Tibial nerve (tissue), 4 donors: ENCODE measurements at regions not wholly inside any gene's neighbourhood (a gene's known extent, or its start where the extent isn't known, plus 50 kb on each side); places are given as distances from the start of the nearest gene placed in this dataset.

Experiments
- DNase-seq, 2 donors: peaks; one replicate each; pipeline ENCODE4 v3.0.0-alpha.2; 2019; ENCODE audit warnings: low spot score in 2 of 2
- H3K27ac ChIP-seq, 4 donors: fragments of 200-600 bp; sonication (generic) in 3 of 4; one replicate each; pipeline ENCODE4 v1.5.1; 2017 to 2019; ENCODE audit warnings: mild to moderate bottlenecking in 1 of 4
- H3K27me3 ChIP-seq, 2 donors: fragments of 200-600 bp; sonication (generic) in 1 of 2; one replicate each; pipeline versions ENCODE4 v1.5.1 to v1.6.0; 2017 to 2019
- H3K36me3 ChIP-seq, 3 donors: fragments of 200-600 bp; sonication (generic); one replicate each; pipeline ENCODE4 v1.5.1; 2018 to 2019
- H3K4me1 ChIP-seq, 4 donors: fragments of 200-600 bp; sonication (generic) in 3 of 4; one replicate each; pipeline ENCODE4 v1.5.1; 2017 to 2019
- H3K4me3 ChIP-seq, 4 donors: fragments of 200-600 bp; sonication (generic) in 3 of 4; one replicate each; pipeline ENCODE4 v1.5.1; 2017 to 2019; ENCODE audit warnings: mild to moderate bottlenecking in 1 of 4, moderate library complexity in 1 of 4
- H3K9me3 ChIP-seq, 4 donors: fragments of 200-600 bp; sonication (generic) in 3 of 4; one replicate each; pipeline ENCODE4 v1.5.1; 2017 to 2019
- CTCF ChIP-seq, 5 experiments: fragments of 200-600 bp in 3 of 5; fragments of 450-650 bp in 2 of 5; sonication (generic) in 3 of 5; IDR thresholded peaks; one replicate each; pipeline ENCODE4 v1.5.1; 2016 to 2019; ENCODE audit warnings: antibody characterized with exemption in 5 of 5, mild to moderate bottlenecking in 3 of 5, moderate library complexity in 2 of 5
- EP300 ChIP-seq, 2 donors: sonication (generic); formaldehyde crosslinking; IDR thresholded peaks; one replicate each; pipeline ENCODE4 v1.6.1; 2017; ENCODE audit warnings: antibody characterized with exemption in 2 of 2, mild to moderate bottlenecking in 1 of 2
- POLR2A ChIP-seq, 2 donors: fragments of 450-650 bp; IDR thresholded peaks; one replicate each; pipeline ENCODE4 v1.6.1; 2017; ENCODE audit warnings: antibody characterized with exemption in 2 of 2, mild to moderate bottlenecking in 2 of 2, moderate library complexity in 2 of 2
- WGBS, 2 donors: methylation state at CpG; one replicate each; pipeline ENCODE4 v1.1.5; 2018; 5-methylcytosine and 5-hydroxymethylcytosine counted together

GRCh38 chr13:106151056-106151699, 384.3 kb downstream of the EFNB2 start:
- Histone ChIP-seq H3K4me1 (peaks cover 0 to 3% (median 0%) of the 10 kb centered on the region in 4 donors), H3K36me3 (no peaks in the 10 kb centered on the region)
- 52 to 54% methylated on average over 3 of the region's 3 CpGs for WGBS, 2 donors

GRCh38 chr13:106145997-106146864, 389.2 kb downstream of the EFNB2 start:
- no peak for DNase-seq
- Histone ChIP-seq H3K9me3 (no peaks in the 10 kb centered on the region), H3K4me3 (no peak overlapping the region), H3K36me3 (no peaks in the 10 kb centered on the region), H3K27me3 (no peaks in the 10 kb centered on the region), H3K4me1 (peaks cover 0 to under 1% (median 0%) of the 10 kb centered on the region in 4 donors), H3K27ac (no peak overlapping the region)
- TF ChIP-seq EP300 (IDR thresholded peaks at IDR 0.05) (no peak), CTCF (IDR thresholded peaks at IDR 0.05) (no peak), POLR2A (IDR thresholded peaks at IDR 0.05) (no peak)
- WGBS, 2 donors: 78 to 93% methylated on average over 2 of the region's 2 CpGs

More at GRCh38 chr13:106151056-106151699, 384.3 kb downstream of the EFNB2 start:
- no peak overlapping the region for H3K27ac ChIP-seq
- H3K4me3 ChIP-seq: no peak overlapping the region
- TF ChIP-seq POLR2A (IDR thresholded peaks at IDR 0.05) (no peak), EP300 (IDR thresholded peaks at IDR 0.05) (no peak), CTCF (IDR thresholded peaks at IDR 0.05) (no peak)
- no peaks in the 10 kb centered on the region for H3K9me3 ChIP-seq
- DNase-seq: no peak
- H3K27me3 ChIP-seq: no peaks in the 10 kb centered on the region

GRCh38 chr13:106145070-106145469, 390.4 kb downstream of the EFNB2 start:
- WGBS, 2 donors: 83 to 96% methylated on average over 1 of the region's 1 CpG
- H3K27ac ChIP-seq: no peak overlapping the region
- H3K4me1 ChIP-seq: no peaks in the 10 kb centered on the region
- no peak for TF ChIP-seq POLR2A (IDR thresholded peaks at IDR 0.05)
- no peak for TF ChIP-seq CTCF (IDR thresholded peaks at IDR 0.05)
- no peak for TF ChIP-seq EP300 (IDR thresholded peaks at IDR 0.05)
- DNase-seq: no peak
- H3K36me3 ChIP-seq: no peaks in the 10 kb centered on the region
- no peak overlapping the region for H3K4me3 ChIP-seq
- H3K9me3 ChIP-seq: no peaks in the 10 kb centered on the region
- no peaks in the 10 kb centered on the region for H3K27me3 ChIP-seq

- 51 to 57% methylated on average over 2 of the region's 2 CpGs for WGBS, 2 donors
- Histone ChIP-seq H3K9me3 (no peaks in the 10 kb centered on the region), H3K36me3 (no peaks in the 10 kb centered on the region), H3K27me3 (no peaks in the 10 kb centered on the region), H3K4me3 (no peak overlapping the region), H3K4me1 (no peaks in the 10 kb centered on the region), H3K27ac (no peak overlapping the region)
- TF ChIP-seq EP300 (IDR thresholded peaks at IDR 0.05) (no peak), POLR2A (IDR thresholded peaks at IDR 0.05) (no peak), CTCF (IDR thresholded peaks at IDR 0.05) (no peak)
- no peak for DNase-seq
These were observed 391.3 kb downstream of the EFNB2 start for GRCh38 chr13:106143930-106144709.
